GM23338 (cell line): ENCODE measurements at regions not wholly inside any gene's neighbourhood (a gene's known extent, or its start where the extent isn't known, plus 50 kb on each side); places are given as distances from the start of the nearest gene placed in this dataset.

Source experiments
- ATAC-seq: fragments of 200-7000 bp; cut with Tn5 transposase; 3 replicates; pipeline ENCODE4 v1.9.1; 2020
- DNase-seq: peaks from one replicate; pipeline ENCODE4 v3.0.0-alpha.2; 2015; ENCODE audit warnings: low spot score
- H2AFZ ChIP-seq: fragments of 200-600 bp; sonication (generic); 2 replicates; pipeline ENCODE4 v1.8.0; 2016; ENCODE audit warnings: antibody characterized with exemption, mild to moderate bottlenecking, moderate library complexity
- H3F3A ChIP-seq: fragments of 200-600 bp; sonication (generic); replicated peaks from 2 replicates; pipeline ENCODE4 v1.8.0; 2017; ENCODE audit warnings: antibody characterized with exemption, mixed run types, low read depth
- H3K27ac ChIP-seq: fragments of 200-600 bp; sonication (generic); 2 replicates; pipeline ENCODE4 v1.6.1; 2016; ENCODE audit warnings: low read depth
- H3K27me3 ChIP-seq: fragments of 200-600 bp; sonication (generic); 2 replicates; pipeline ENCODE4 v1.8.0; 2016; ENCODE audit warnings: mild to moderate bottlenecking, mixed run types, moderate library complexity; ENCODE audit not compliant: insufficient read depth
- H3K36me3 ChIP-seq: fragments of 200-600 bp; sonication (generic); 2 replicates; pipeline ENCODE4 v1.8.0; 2016; ENCODE audit warnings: mild to moderate bottlenecking; ENCODE audit not compliant: insufficient read depth
- H3K4me1 ChIP-seq: fragments of 200-600 bp; sonication (generic); 2 replicates; pipeline ENCODE4 v1.8.0; 2016; ENCODE audit warnings: mild to moderate bottlenecking, moderate library complexity; ENCODE audit not compliant: insufficient read depth
- H3K4me2 ChIP-seq: fragments of 200-600 bp; sonication (generic); 2 replicates; pipeline ENCODE4 v1.7.1; 2017; ENCODE audit warnings: mixed run types
- H3K4me3 ChIP-seq: fragments of 200-600 bp; sonication (generic); 2 replicates; pipeline ENCODE4 v1.6.1; 2016; ENCODE audit warnings: mixed run types
- H3K79me2 ChIP-seq: fragments of 200-600 bp; sonication (generic); replicated peaks from 2 replicates; pipeline ENCODE4 v1.8.0; 2017; ENCODE audit warnings: mild to moderate bottlenecking; ENCODE audit not compliant: insufficient read depth
- H3K9me2 ChIP-seq: fragments of 200-600 bp; sonication (generic); 2 replicates; pipeline ENCODE4 v1.8.0; 2017; ENCODE audit not compliant: insufficient read depth
- H4K20me1 ChIP-seq: fragments of 200-600 bp; sonication (generic); replicated peaks from 2 replicates; pipeline ENCODE4 v1.8.0; 2017; ENCODE audit warnings: mild to moderate bottlenecking; ENCODE audit not compliant: insufficient read depth
- H3K27ac Mint-ChIP-seq: 2 replicates; pipeline ENCODE4 v1.8.0; 2020; ENCODE audit warnings: inconsistent platforms, mild to moderate bottlenecking, moderate library complexity, mixed read lengths
- H3K27me3 Mint-ChIP-seq: 3 replicates; pipeline ENCODE4 v1.8.0; 2022; ENCODE audit warnings: low read depth, mild to moderate bottlenecking, moderate library complexity, mixed read lengths, inconsistent platforms; ENCODE audit not compliant: insufficient read depth, poor library complexity
- H3K36me3 Mint-ChIP-seq: 3 replicates; pipeline ENCODE4 v1.8.0; 2021; ENCODE audit warnings: low read depth, mild to moderate bottlenecking, inconsistent platforms, moderate library complexity, mixed read lengths
- H3K4me1 Mint-ChIP-seq: 3 replicates; pipeline ENCODE4 v1.8.0; 2020; ENCODE audit warnings: mild to moderate bottlenecking, inconsistent platforms, mixed read lengths
- H3K4me3 Mint-ChIP-seq: 3 replicates; pipeline ENCODE4 v1.8.0; 2021; ENCODE audit warnings: moderate library complexity, mild to moderate bottlenecking, inconsistent platforms, mixed read lengths
- H3K9me3 Mint-ChIP-seq: 3 replicates; pipeline ENCODE4 v1.8.0; 2020; ENCODE audit warnings: moderate library complexity, mild to moderate bottlenecking, inconsistent platforms, mixed read lengths
- CREB1 ChIP-seq: fragments of 250-450 bp; sonication (Bioruptor Pico); IDR thresholded peaks from 2 replicates; pipeline ENCODE4 v1.5.0; 2020; ENCODE audit warnings: low read depth, mild to moderate bottlenecking, moderate library complexity
- ETS1 ChIP-seq: IDR thresholded peaks from 2 replicates; pipeline ENCODE4 v1.6.1; 2016; ENCODE audit warnings: antibody characterized with exemption
- EZH2 ChIP-seq: fragments of 200-600 bp; sonication (generic); IDR thresholded peaks from one replicate; pipeline ENCODE4 v1.8.0; 2017; ENCODE audit warnings: antibody characterized with exemption, mild to moderate bottlenecking, low read depth; ENCODE audit not compliant: unreplicated experiment
- EZH2phosphoT487 ChIP-seq: fragments of 200-600 bp; sonication (generic); IDR thresholded peaks from one replicate; pipeline ENCODE4 v1.8.1; 2018; ENCODE audit warnings: antibody characterized with exemption; ENCODE audit not compliant: unreplicated experiment
- JUNB ChIP-seq: IDR thresholded peaks from one replicate; pipeline ENCODE4 v1.6.1; 2016; ENCODE audit warnings: antibody characterized with exemption; ENCODE audit not compliant: unreplicated experiment
- NANOG ChIP-seq: IDR thresholded peaks from 2 replicates; pipeline ENCODE4 v1.6.1; 2016; ENCODE audit warnings: antibody characterized with exemption, borderline replicate concordance
- POLR2AphosphoS5 ChIP-seq: IDR thresholded peaks from 2 replicates; pipeline ENCODE4 v1.6.1; 2016; ENCODE audit warnings: antibody characterized with exemption, low read depth
- STAT1 ChIP-seq: IDR thresholded peaks from one replicate; pipeline ENCODE4 v1.6.1; 2016; ENCODE audit warnings: antibody characterized with exemption; ENCODE audit not compliant: unreplicated experiment
- ZNF114 ChIP-seq: fragments of 250-450 bp; sonication (Bioruptor Pico); IDR thresholded peaks from 2 replicates; pipeline ENCODE4 v1.5.0; 2020; ENCODE audit warnings: mild to moderate bottlenecking, moderate library complexity
- TF ChIP-seq, protein P1 (sequence below): IDR thresholded peaks from one replicate; pipeline ENCODE4 v1.6.1; 2018; ENCODE audit warnings: antibody characterized with exemption; ENCODE audit not compliant: unreplicated experiment
- TF ChIP-seq, protein P2 (sequence below), 2 experiments: fragments of 200-600 bp in 1 of 2; sonication (generic) in 1 of 2; conservative IDR thresholded peaks; 2 replicates each; pipeline versions ENCODE4 v1.5.1 to v1.6.1; 2016 to 2017; ENCODE audit warnings: antibody characterized with exemption in 2 of 2, low read depth in 2 of 2, mild to moderate bottlenecking in 2 of 2, moderate library complexity in 1 of 2
- TF ChIP-seq, protein P3 (sequence below): fragments of 250-450 bp; sonication (Bioruptor Pico); IDR thresholded peaks from 2 replicates; pipeline ENCODE4 v1.5.0; 2020; ENCODE audit warnings: mild to moderate bottlenecking, moderate library complexity

- Mint-ChIP-seq H3K36me3 (no peaks in the 10 kb centered on the region), H3K27ac (no peak overlapping the region), H3K4me1 (no peaks in the 10 kb centered on the region), H3K27me3 (no peaks in the 10 kb centered on the region), H3K9me3 (no peaks in the 10 kb centered on the region), H3K4me3 (no peak overlapping the region)
- Histone ChIP-seq H3K4me3 (no peak overlapping the region), H3K27ac (no peak overlapping the region), H3K36me3 (no peaks in the 10 kb centered on the region), H2AFZ (no peak overlapping the region), H3K4me1 (no peaks in the 10 kb centered on the region), H3K79me2 (no peaks in the 10 kb centered on the region), H3K27me3 (no peaks in the 10 kb centered on the region), H3K4me2 (no peak overlapping the region), H3K9me2 (no peaks in the 10 kb centered on the region), H3F3A (no peaks in the 10 kb centered on the region), H4K20me1 (no peaks in the 10 kb centered on the region)
- DNase-seq (no peak), ATAC-seq (no peak)
- TF ChIP-seq NANOG = no peak
- no peak for TF ChIP-seq ZNF114 (CRISPR knock-in tag)
- no peak for TF ChIP-seq EZH2phosphoT487
- TF ChIP-seq CREB1 = no peak
- TF ChIP-seq, protein P1, sequence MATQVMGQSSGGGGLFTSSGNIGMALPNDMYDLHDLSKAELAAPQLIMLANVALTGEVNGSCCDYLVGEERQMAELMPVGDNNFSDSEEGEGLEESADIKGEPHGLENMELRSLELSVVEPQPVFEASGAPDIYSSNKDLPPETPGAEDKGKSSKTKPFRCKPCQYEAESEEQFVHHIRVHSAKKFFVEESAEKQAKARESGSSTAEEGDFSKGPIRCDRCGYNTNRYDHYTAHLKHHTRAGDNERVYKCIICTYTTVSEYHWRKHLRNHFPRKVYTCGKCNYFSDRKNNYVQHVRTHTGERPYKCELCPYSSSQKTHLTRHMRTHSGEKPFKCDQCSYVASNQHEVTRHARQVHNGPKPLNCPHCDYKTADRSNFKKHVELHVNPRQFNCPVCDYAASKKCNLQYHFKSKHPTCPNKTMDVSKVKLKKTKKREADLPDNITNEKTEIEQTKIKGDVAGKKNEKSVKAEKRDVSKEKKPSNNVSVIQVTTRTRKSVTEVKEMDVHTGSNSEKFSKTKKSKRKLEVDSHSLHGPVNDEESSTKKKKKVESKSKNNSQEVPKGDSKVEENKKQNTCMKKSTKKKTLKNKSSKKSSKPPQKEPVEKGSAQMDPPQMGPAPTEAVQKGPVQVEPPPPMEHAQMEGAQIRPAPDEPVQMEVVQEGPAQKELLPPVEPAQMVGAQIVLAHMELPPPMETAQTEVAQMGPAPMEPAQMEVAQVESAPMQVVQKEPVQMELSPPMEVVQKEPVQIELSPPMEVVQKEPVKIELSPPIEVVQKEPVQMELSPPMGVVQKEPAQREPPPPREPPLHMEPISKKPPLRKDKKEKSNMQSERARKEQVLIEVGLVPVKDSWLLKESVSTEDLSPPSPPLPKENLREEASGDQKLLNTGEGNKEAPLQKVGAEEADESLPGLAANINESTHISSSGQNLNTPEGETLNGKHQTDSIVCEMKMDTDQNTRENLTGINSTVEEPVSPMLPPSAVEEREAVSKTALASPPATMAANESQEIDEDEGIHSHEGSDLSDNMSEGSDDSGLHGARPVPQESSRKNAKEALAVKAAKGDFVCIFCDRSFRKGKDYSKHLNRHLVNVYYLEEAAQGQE = no peak
- TF ChIP-seq ETS1 = no peak
- TF ChIP-seq EZH2 = no peak
- TF ChIP-seq, protein P2, sequence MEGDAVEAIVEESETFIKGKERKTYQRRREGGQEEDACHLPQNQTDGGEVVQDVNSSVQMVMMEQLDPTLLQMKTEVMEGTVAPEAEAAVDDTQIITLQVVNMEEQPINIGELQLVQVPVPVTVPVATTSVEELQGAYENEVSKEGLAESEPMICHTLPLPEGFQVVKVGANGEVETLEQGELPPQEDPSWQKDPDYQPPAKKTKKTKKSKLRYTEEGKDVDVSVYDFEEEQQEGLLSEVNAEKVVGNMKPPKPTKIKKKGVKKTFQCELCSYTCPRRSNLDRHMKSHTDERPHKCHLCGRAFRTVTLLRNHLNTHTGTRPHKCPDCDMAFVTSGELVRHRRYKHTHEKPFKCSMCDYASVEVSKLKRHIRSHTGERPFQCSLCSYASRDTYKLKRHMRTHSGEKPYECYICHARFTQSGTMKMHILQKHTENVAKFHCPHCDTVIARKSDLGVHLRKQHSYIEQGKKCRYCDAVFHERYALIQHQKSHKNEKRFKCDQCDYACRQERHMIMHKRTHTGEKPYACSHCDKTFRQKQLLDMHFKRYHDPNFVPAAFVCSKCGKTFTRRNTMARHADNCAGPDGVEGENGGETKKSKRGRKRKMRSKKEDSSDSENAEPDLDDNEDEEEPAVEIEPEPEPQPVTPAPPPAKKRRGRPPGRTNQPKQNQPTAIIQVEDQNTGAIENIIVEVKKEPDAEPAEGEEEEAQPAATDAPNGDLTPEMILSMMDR (conservative IDR thresholded peaks at IDR 0.05; ENCODE audit: low read depth in 2 of 2) = no peak
- TF ChIP-seq STAT1 = no peak
- TF ChIP-seq POLR2AphosphoS5 = no peak
- TF ChIP-seq, protein P3, sequence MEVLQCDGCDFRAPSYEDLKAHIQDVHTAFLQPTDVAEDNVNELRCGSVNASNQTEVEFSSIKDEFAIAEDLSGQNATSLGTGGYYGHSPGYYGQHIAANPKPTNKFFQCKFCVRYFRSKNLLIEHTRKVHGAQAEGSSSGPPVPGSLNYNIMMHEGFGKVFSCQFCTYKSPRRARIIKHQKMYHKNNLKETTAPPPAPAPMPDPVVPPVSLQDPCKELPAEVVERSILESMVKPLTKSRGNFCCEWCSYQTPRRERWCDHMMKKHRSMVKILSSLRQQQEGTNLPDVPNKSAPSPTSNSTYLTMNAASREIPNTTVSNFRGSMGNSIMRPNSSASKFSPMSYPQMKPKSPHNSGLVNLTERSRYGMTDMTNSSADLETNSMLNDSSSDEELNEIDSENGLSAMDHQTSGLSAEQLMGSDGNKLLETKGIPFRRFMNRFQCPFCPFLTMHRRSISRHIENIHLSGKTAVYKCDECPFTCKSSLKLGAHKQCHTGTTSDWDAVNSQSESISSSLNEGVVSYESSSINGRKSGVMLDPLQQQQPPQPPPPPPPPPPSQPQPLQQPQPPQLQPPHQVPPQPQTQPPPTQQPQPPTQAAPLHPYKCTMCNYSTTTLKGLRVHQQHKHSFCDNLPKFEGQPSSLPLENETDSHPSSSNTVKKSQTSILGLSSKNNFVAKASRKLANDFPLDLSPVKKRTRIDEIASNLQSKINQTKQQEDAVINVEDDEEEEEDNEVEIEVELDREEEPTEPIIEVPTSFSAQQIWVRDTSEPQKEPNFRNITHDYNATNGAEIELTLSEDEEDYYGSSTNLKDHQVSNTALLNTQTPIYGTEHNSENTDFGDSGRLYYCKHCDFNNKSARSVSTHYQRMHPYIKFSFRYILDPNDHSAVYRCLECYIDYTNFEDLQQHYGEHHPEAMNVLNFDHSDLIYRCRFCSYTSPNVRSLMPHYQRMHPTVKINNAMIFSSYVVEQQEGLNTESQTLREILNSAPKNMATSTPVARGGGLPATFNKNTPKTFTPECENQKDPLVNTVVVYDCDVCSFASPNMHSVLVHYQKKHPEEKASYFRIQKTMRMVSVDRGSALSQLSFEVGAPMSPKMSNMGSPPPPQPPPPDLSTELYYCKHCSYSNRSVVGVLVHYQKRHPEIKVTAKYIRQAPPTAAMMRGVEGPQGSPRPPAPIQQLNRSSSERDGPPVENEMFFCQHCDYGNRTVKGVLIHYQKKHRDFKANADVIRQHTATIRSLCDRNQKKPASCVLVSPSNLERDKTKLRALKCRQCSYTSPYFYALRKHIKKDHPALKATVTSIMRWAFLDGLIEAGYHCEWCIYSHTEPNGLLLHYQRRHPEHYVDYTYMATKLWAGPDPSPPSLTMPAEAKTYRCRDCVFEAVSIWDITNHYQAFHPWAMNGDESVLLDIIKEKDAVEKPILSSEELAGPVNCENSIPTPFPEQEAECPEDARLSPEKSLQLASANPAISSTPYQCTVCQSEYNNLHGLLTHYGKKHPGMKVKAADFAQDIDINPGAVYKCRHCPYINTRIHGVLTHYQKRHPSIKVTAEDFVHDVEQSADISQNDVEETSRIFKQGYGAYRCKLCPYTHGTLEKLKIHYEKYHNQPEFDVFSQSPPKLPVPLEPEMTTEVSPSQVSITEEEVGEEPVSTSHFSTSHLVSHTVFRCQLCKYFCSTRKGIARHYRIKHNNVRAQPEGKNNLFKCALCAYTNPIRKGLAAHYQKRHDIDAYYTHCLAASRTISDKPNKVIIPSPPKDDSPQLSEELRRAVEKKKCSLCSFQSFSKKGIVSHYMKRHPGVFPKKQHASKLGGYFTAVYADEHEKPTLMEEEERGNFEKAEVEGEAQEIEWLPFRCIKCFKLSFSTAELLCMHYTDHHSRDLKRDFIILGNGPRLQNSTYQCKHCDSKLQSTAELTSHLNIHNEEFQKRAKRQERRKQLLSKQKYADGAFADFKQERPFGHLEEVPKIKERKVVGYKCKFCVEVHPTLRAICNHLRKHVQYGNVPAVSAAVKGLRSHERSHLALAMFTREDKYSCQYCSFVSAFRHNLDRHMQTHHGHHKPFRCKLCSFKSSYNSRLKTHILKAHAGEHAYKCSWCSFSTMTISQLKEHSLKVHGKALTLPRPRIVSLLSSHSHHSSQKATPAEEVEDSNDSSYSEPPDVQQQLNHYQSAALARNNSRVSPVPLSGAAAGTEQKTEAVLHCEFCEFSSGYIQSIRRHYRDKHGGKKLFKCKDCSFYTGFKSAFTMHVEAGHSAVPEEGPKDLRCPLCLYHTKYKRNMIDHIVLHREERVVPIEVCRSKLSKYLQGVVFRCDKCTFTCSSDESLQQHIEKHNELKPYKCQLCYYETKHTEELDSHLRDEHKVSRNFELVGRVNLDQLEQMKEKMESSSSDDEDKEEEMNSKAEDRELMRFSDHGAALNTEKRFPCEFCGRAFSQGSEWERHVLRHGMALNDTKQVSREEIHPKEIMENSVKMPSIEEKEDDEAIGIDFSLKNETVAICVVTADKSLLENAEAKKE (CRISPR knock-in tag) = no peak
- no peak for TF ChIP-seq JUNB
Measured at GRCh38 chr1:69426401-69426800, 141.3 kb upstream of the LRRC7 start.
